Neutrophil (primary cell): ENCODE measurements at regions not wholly inside any gene's neighbourhood (a gene's known extent, or its start where the extent isn't known, plus 50 kb on each side); places are given as distances from the start of the nearest gene placed in this dataset.

ENCODE experiments used
- H3K27ac ChIP-seq: fragments of 200-600 bp; sonication (generic); 2 replicates; pipeline ENCODE4 v1.5.1; 2016; ENCODE audit warnings: mild to moderate bottlenecking, moderate library complexity
- H3K27me3 ChIP-seq: fragments of 200-600 bp; sonication (generic); 2 replicates; pipeline ENCODE4 v1.6.0; 2016; ENCODE audit warnings: mild to moderate bottlenecking
- H3K36me3 ChIP-seq: fragments of 200-600 bp; sonication (generic); 2 replicates; pipeline ENCODE4 v1.5.1; 2017
- H3K4me1 ChIP-seq, 2 experiments: fragments of 200-600 bp in 1 of 2; sonication (generic) in 1 of 2; 1 replicate in 1 of 2; 2 replicates in 1 of 2; pipeline versions ENCODE4 v1.5.1 to v1.6.1; 2013 to 2016; ENCODE audit warnings: low read depth in 1 of 2, low read length in 1 of 2, mild to moderate bottlenecking in 1 of 2, moderate library complexity in 1 of 2; ENCODE audit not compliant: control insufficient read depth in 1 of 2, insufficient read depth in 1 of 2
- H3K4me3 ChIP-seq, 2 experiments: fragments of 200-600 bp in 1 of 2; sonication (generic) in 1 of 2; 1 replicate in 1 of 2; 2 replicates in 1 of 2; pipeline ENCODE4 v1.5.1; 2013 to 2016; ENCODE audit warnings: low read depth in 1 of 2, low read length in 1 of 2, mild to moderate bottlenecking in 1 of 2, moderate library complexity in 1 of 2
- H3K9me3 ChIP-seq: fragments of 200-600 bp; sonication (generic); 2 replicates; pipeline ENCODE4 v1.5.1; 2016
- CTCF ChIP-seq: fragments of 200-600 bp; sonication (generic); IDR thresholded peaks from 2 replicates; pipeline ENCODE4 v1.5.1; 2016; ENCODE audit warnings: antibody characterized with exemption

GRCh38 chr18:39660141-39660540, 2094.5 kb upstream of the CELF4 start:
- TF ChIP-seq CTCF: no peak
- H3K27ac ChIP-seq: no peak overlapping the region
- no peaks in the 10 kb centered on the region for H3K4me1 ChIP-seq
- H3K36me3 ChIP-seq: no peaks in the 10 kb centered on the region
- no peaks in the 10 kb centered on the region for H3K27me3 ChIP-seq
- no peak overlapping the region for H3K4me3 ChIP-seq
- H3K9me3 ChIP-seq: no peaks in the 10 kb centered on the region

GRCh38 chr18:39655341-39655740, 2089.7 kb upstream of the CELF4 start:
- no peak for TF ChIP-seq CTCF
- no peaks in the 10 kb centered on the region for H3K27me3 ChIP-seq
- no peaks in the 10 kb centered on the region for H3K9me3 ChIP-seq
- no peak overlapping the region for H3K4me3 ChIP-seq
- H3K27ac ChIP-seq: no peak overlapping the region
- H3K4me1 ChIP-seq: no peaks in the 10 kb centered on the region
- H3K36me3 ChIP-seq: no peaks in the 10 kb centered on the region

GRCh38 chr18:39653221-39653620, 2087.6 kb upstream of the CELF4 start:
- H3K27ac ChIP-seq: no peak overlapping the region
- H3K27me3 ChIP-seq: no peaks in the 10 kb centered on the region
- no peak for TF ChIP-seq CTCF
- H3K36me3 ChIP-seq: no peaks in the 10 kb centered on the region
- H3K4me3 ChIP-seq: no peak overlapping the region
- H3K4me1 ChIP-seq: no peaks in the 10 kb centered on the region
- no peaks in the 10 kb centered on the region for H3K9me3 ChIP-seq

- no peaks in the 10 kb centered on the region for H3K27me3 ChIP-seq
- no peaks in the 10 kb centered on the region for H3K36me3 ChIP-seq
- no peaks in the 10 kb centered on the region for H3K4me1 ChIP-seq
- H3K4me3 ChIP-seq: no peak overlapping the region
- no peak overlapping the region for H3K27ac ChIP-seq
- H3K9me3 ChIP-seq: no peaks in the 10 kb centered on the region
- TF ChIP-seq CTCF: no peak
These were observed 2083.0 kb upstream of the CELF4 start for GRCh38 chr18:39648616-39649015.

GRCh38 chr18:39647627-39648534, 2082.3 kb upstream of the CELF4 start:
- Histone ChIP-seq H3K27ac (no peak overlapping the region), H3K4me3 (no peak overlapping the region), H3K27me3 (no peaks in the 10 kb centered on the region), H3K36me3 (no peaks in the 10 kb centered on the region), H3K9me3 (no peaks in the 10 kb centered on the region), H3K4me1 (no peaks in the 10 kb centered on the region)
- TF ChIP-seq CTCF: no peak
